ENCODE measurements at regions not wholly inside any gene's neighbourhood (a gene's known extent, or its start where the extent isn't known, plus 50 kb on each side); places are given as distances from the start of the nearest gene placed in this dataset.

DNA sequence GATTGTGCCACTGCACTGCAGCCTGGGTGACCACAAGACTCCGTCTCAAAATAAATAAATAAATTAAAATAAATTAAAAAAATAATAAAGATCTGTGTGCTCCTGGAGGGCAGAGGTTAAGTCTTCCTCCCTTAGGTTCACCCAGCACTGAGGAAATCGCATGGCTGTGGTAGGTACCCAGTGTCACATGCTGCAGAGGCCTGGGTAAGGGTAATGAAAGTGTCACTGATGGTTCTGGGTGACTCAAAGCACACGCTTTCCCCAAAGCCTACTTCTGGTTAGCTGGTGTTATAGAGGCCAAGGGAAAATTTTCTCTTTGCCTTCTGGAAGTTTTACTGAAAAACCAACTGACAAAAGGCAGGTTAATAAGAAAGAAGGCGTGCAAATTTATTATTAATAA is 88.8 kb upstream of the ITGB1 start:
- ChIA-PET POLR2A (no interaction called here), CTCF (no interaction called here)
- H3K4me1 ChIP-seq (ENCODE audit: control insufficient read depth, insufficient read depth, low read length): no peaks in the 10 kb centered on the region
- H3K4me3 ChIP-seq (ENCODE audit: low read depth, low read length): no peak overlapping the region
- TF ChIP-seq SALL2 (tag by site-specific recombination; IDR thresholded peaks at IDR 0.05; ENCODE audit: borderline replicate concordance) (no peak), ZNF302 (tag by site-specific recombination; IDR thresholded peaks at IDR 0.05; ENCODE audit: low read depth) (no peak), ZNF280C (tag by site-specific recombination; IDR thresholded peaks at IDR 0.05) (no peak), ZNF76 (tag by site-specific recombination; IDR thresholded peaks at IDR 0.05; ENCODE audit: borderline replicate concordance, low read depth) (no peak), ZNF558 (tag by site-specific recombination; IDR thresholded peaks at IDR 0.05) (no peak), ZSCAN5A (tag by site-specific recombination; IDR thresholded peaks at IDR 0.05) (no peak), PRDM1 (tag by site-specific recombination; IDR thresholded peaks at IDR 0.05) (no peak), FEZF1 (tag by site-specific recombination; IDR thresholded peaks at IDR 0.05) (no peak), ZNF48 (tag by site-specific recombination; IDR thresholded peaks at IDR 0.05) (no peak), ZBTB10 (tag by site-specific recombination; IDR thresholded peaks at IDR 0.05) (no peak), ZNF202 (tag by site-specific recombination; IDR thresholded peaks at IDR 0.05; ENCODE audit: borderline replicate concordance) (no peak), ZNF843 (tag by site-specific recombination; IDR thresholded peaks at IDR 0.05) (no peak), ZNF837 (tag by site-specific recombination; IDR thresholded peaks at IDR 0.05) (no peak), ZNF10 (tag by site-specific recombination; IDR thresholded peaks at IDR 0.05) (no peak), ZNF529 (tag by site-specific recombination; IDR thresholded peaks at IDR 0.05; ENCODE audit: insufficient replicate concordance) (no peak), ZBTB8A (tag by site-specific recombination; IDR thresholded peaks at IDR 0.05) (no peak), ZNF501 (tag by site-specific recombination; IDR thresholded peaks at IDR 0.05) (no peak), ZNF146 (tag by site-specific recombination; IDR thresholded peaks at IDR 0.05) (no peak), KLF7 (tag by site-specific recombination; IDR thresholded peaks at IDR 0.05; ENCODE audit: borderline replicate concordance) (no peak)
- TF ChIP-seq, protein P1, sequence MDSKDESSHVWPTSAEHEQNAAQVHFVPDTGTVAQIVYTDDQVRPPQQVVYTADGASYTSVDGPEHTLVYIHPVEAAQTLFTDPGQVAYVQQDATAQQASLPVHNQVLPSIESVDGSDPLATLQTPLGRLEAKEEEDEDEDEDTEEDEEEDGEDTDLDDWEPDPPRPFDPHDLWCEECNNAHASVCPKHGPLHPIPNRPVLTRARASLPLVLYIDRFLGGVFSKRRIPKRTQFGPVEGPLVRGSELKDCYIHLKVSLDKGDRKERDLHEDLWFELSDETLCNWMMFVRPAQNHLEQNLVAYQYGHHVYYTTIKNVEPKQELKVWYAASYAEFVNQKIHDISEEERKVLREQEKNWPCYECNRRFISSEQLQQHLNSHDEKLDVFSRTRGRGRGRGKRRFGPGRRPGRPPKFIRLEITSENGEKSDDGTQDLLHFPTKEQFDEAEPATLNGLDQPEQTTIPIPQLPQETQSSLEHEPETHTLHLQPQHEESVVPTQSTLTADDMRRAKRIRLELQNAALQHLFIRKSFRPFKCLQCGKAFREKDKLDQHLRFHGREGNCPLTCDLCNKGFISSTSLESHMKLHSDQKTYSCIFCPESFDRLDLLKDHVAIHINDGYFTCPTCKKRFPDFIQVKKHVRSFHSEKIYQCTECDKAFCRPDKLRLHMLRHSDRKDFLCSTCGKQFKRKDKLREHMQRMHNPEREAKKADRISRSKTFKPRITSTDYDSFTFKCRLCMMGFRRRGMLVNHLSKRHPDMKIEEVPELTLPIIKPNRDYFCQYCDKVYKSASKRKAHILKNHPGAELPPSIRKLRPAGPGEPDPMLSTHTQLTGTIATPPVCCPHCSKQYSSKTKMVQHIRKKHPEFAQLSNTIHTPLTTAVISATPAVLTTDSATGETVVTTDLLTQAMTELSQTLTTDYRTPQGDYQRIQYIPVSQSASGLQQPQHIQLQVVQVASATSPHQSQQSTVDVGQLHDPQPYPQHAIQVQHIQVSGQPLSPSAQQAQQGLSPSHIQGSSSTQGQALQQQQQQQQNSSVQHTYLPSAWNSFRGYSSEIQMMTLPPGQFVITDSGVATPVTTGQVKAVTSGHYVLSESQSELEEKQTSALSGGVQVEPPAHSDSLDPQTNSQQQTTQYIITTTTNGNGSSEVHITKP (tag by site-specific recombination; IDR thresholded peaks at IDR 0.05): no peak
- no peaks in the 10 kb centered on the region for H3K36me3 ChIP-seq (ENCODE audit: control insufficient read depth in 2 of 2, insufficient read depth in 1 of 2, low read length in 2 of 2)
- no peaks in the 10 kb centered on the region for H3K9me3 ChIP-seq (ENCODE audit: control insufficient read depth, insufficient read depth, low read depth, low read length)
- H3K27ac ChIP-seq (ENCODE audit: extremely low read depth, low read depth, low read length): no peak overlapping the region

Data from HEK293 (cell line).